HepG2 (cell line): ENCODE measurements at regions not wholly inside any gene's neighbourhood (a gene's known extent, or its start where the extent isn't known, plus 50 kb on each side); places are given as distances from the start of the nearest gene placed in this dataset.

ENCODE experiments used
- ATAC-seq: fragments of 200-7000 bp; cut with Tn5 transposase; 3 replicates; pipeline ENCODE4 v1.9.1; 2020; ENCODE audit warnings: mild to moderate bottlenecking, moderate library complexity
- BruUV-seq: library from RNA; stranded (reverse); fragments of 400-500 nt; replicated peaks from 2 replicates; lab custom pipeline; 2021; lab: Mats Ljungman, UMichigan
- CTCF ChIA-PET: fragments of 300-600 bp; formaldehyde crosslinking; extraction: SDS; loops from one replicate; lab custom pipeline; 2021; ENCODE audit warnings: low total read pairs, inconsistent platforms, low intra/inter-chr PET ratio; lab: Yijun Ruan, JAX
- POLR2A ChIA-PET: fragments of 350-600 bp; sonication (Branson Sonifier 250); formaldehyde crosslinking; loops from one replicate; lab custom pipeline; 2020; ENCODE audit warnings: antibody characterized with exemption, inconsistent platforms; lab: Yijun Ruan, JAX
- DNase-seq: peaks from one replicate; pipeline ENCODE4 v3.0.0-alpha.2; 2015; ENCODE audit warnings: low spot score
- FAIRE-seq: peaks from 3 replicates; lab custom pipeline; 2011; peaks lifted over from hg19 to GRCh38; lab: Jason Lieb, UNC
- H2AFZ ChIP-seq: one replicate; pipeline ENCODE4 v1.6.1; 2011; ENCODE audit warnings: low read length, inconsistent platforms
- H3K27ac ChIP-seq: fragments of 300-600 bp; 3 replicates; pipeline ENCODE4 v1.8.0; 2011; ENCODE audit warnings: mixed run types, mild to moderate bottlenecking, mixed read lengths, low read length, inconsistent platforms; ENCODE audit not compliant: insufficient read depth; ENCODE audit errors: extremely low read length
- H3K27me3 ChIP-seq, 2 experiments: fragments of 200-600 bp in 1 of 2; 2 replicates in 1 of 2; 3 replicates in 1 of 2; pipeline versions ENCODE4 v1.6.0 to v1.8.0; 2011; ENCODE audit warnings: low read length in 2 of 2, mild to moderate bottlenecking in 2 of 2, moderate library complexity in 2 of 2, inconsistent platforms in 1 of 2; ENCODE audit not compliant: insufficient read depth in 2 of 2, control insufficient read depth in 1 of 2
- H3K36me3 ChIP-seq, 2 experiments: fragments of 200-600 bp in 1 of 2; replicated peaks in 1 of 2; 2 replicates in 1 of 2; 3 replicates in 1 of 2; pipeline versions ENCODE4 v1.5.1 to v1.8.0; 2011; ENCODE audit warnings: low read length in 2 of 2, inconsistent platforms in 1 of 2; ENCODE audit not compliant: insufficient read depth in 2 of 2, control insufficient read depth in 1 of 2
- H3K4me1 ChIP-seq: 2 replicates; pipeline ENCODE4 v1.5.1; 2012; ENCODE audit warnings: low read length, inconsistent platforms; ENCODE audit not compliant: insufficient read depth
- H3K4me2 ChIP-seq: 2 replicates; pipeline ENCODE4 v1.6.0; 2011; ENCODE audit warnings: low read depth, low read length, inconsistent platforms
- H3K4me3 ChIP-seq, 3 experiments: fragments of 200-600 bp in 1 of 3; sonication (generic), shearing (Covaris generic) in 1 of 3; replicated peaks in 1 of 3; 2 replicates each; pipeline ENCODE4 v1.5.1; 2011 to 2016; ENCODE audit warnings: low read length in 3 of 3, inconsistent platforms in 2 of 3, low read depth in 2 of 3, mild to moderate bottlenecking in 2 of 3, control low read depth in 1 of 3, mixed read lengths in 1 of 3; ENCODE audit not compliant: insufficient read depth in 1 of 3
- H3K79me2 ChIP-seq: one replicate; pipeline ENCODE4 v1.6.1; 2011; ENCODE audit warnings: low read length, inconsistent platforms; ENCODE audit not compliant: insufficient read depth
- H3K9ac ChIP-seq: 2 replicates; pipeline ENCODE4 v1.6.0; 2011; ENCODE audit warnings: mild to moderate bottlenecking, low read depth, low read length, inconsistent platforms; ENCODE audit not compliant: insufficient read depth
- H3K9me3 ChIP-seq: 2 replicates; pipeline ENCODE4 v1.5.1; 2012; ENCODE audit warnings: mild to moderate bottlenecking, low read length
- H4K20me1 ChIP-seq: 2 replicates; pipeline ENCODE4 v1.6.0; 2011; ENCODE audit warnings: inconsistent platforms, mild to moderate bottlenecking, low read length, moderate library complexity; ENCODE audit not compliant: insufficient read depth
- DDIT3 ChIP-seq: sonication (generic); formaldehyde crosslinking; IDR thresholded peaks from 2 replicates; pipeline ENCODE4 v1.4.0; 2020; ENCODE audit warnings: mild to moderate bottlenecking, missing genetic modification reagents
- KLF13 ChIP-seq: sonication (generic); formaldehyde crosslinking; IDR thresholded peaks from 2 replicates; pipeline ENCODE4 v1.4.0; 2020; ENCODE audit warnings: mild to moderate bottlenecking, missing genetic modification reagents
- KLF15 ChIP-seq: sonication (generic); formaldehyde crosslinking; IDR thresholded peaks from 2 replicates; pipeline ENCODE4 v1.8.1; 2023; ENCODE audit warnings: borderline replicate concordance, mild to moderate bottlenecking, inconsistent platforms, missing genetic modification reagents, mixed read lengths
- MTA3 ChIP-seq: sonication (generic); formaldehyde crosslinking; IDR thresholded peaks from 2 replicates; pipeline ENCODE4 v1.4.0; 2020; ENCODE audit warnings: missing genetic modification reagents
- NFATC3 ChIP-seq: sonication (generic); formaldehyde crosslinking; IDR thresholded peaks from 2 replicates; pipeline ENCODE4 v1.5.1; 2020; ENCODE audit warnings: mild to moderate bottlenecking, missing genetic modification reagents
- RFX5 ChIP-seq: IDR thresholded peaks from 2 replicates; pipeline ENCODE4 v1.6.1; 2011; ENCODE audit warnings: low read depth, low read length, improper control_type of control experiment
- RFXANK ChIP-seq: IDR thresholded peaks from 2 replicates; pipeline ENCODE4 v1.6.1; 2016
- SETDB1 ChIP-seq: sonication (generic); formaldehyde crosslinking; IDR thresholded peaks from 2 replicates; pipeline ENCODE4 v1.5.1; 2020; ENCODE audit warnings: missing genetic modification reagents, mild to moderate bottlenecking, borderline replicate concordance
- TBP ChIP-seq: sonication (generic); formaldehyde crosslinking; IDR thresholded peaks from 2 replicates; pipeline ENCODE4 v1.5.0; 2020; ENCODE audit warnings: missing genetic modification reagents
- THAP11 ChIP-seq: IDR thresholded peaks from 2 replicates; pipeline ENCODE4 v1.6.1; 2016; ENCODE audit warnings: missing biosample characterization, missing genetic modification reagents
- ZBTB14 ChIP-seq: sonication (generic); formaldehyde crosslinking; IDR thresholded peaks from 2 replicates; pipeline ENCODE4 v1.4.0; 2020; ENCODE audit warnings: missing genetic modification reagents
- ZNF672 ChIP-seq: sonication (generic); formaldehyde crosslinking; IDR thresholded peaks from 2 replicates; pipeline ENCODE4 v1.8.1; 2022; ENCODE audit warnings: missing genetic modification reagents
- ZNF720 ChIP-seq: sonication (generic); formaldehyde crosslinking; IDR thresholded peaks from 2 replicates; pipeline ENCODE4 v1.4.0; 2020; ENCODE audit warnings: missing genetic modification reagents
- ZNF761 ChIP-seq: sonication (generic); formaldehyde crosslinking; conservative IDR thresholded peaks from 2 replicates; pipeline ENCODE4 v1.4.0; 2020; ENCODE audit warnings: mild to moderate bottlenecking, missing genetic modification reagents
- ZNF772 ChIP-seq: sonication (generic); formaldehyde crosslinking; IDR thresholded peaks from 2 replicates; pipeline ENCODE4 v1.5.0; 2020; ENCODE audit warnings: mild to moderate bottlenecking, missing genetic modification reagents
- WGBS: methylation state at CpG from one replicate; pipeline ENCODE4 v1.1.6; 2017; ENCODE audit warnings: low lambda C conversion rate; 5-methylcytosine and 5-hydroxymethylcytosine counted together
- in situ Hi-C: cut with HindIII; loops from 2 replicates; pipeline ENCODE4 v1.10.0; 2017; ENCODE audit warnings: low pct_unique_long_range_greater_than_20kb; ENCODE audit not compliant: extremely low pct_ligation_motif_present
- intact Hi-C: fragments of 100-400 bp; cut with micrococcal nuclease; formaldehyde crosslinking; loops from one replicate; pipeline ENCODE4 v1.10.0; 2022; ENCODE audit not compliant: unreplicated experiment
- TF ChIP-seq, protein P1 (sequence below): sonication (generic); formaldehyde crosslinking; IDR thresholded peaks from 2 replicates; pipeline ENCODE4 v1.4.0; 2020; ENCODE audit warnings: missing genetic modification reagents

DNA sequence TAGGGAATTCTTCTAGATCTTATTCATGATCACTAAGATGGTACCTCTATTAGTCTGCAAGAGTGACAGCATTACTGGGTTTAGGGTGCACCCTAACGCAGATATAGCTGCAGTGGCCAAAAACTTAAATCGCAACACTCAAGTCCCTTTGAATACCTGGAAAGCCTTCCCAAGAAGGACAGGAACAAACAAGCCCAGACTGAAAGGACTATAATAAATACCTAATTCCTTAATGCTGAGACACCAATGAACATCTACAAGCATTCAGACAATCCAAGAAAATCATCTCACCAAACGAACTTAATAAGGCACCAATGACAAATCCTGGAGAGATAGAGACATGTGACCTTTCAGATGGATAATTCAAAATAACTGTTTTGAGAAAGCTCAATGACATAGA is 74.9 kb upstream of the PDHA2 start:
- FAIRE-seq = no peak
- no peak overlapping the region for H3K4me3 ChIP-seq
- ChIA-PET CTCF (no interaction called here), POLR2A (no interaction called here)
- WGBS = 67% methylated on average over 3 of the region's 3 CpGs
- ATAC-seq = no peak
- H3K27ac ChIP-seq = no peak overlapping the region
- H4K20me1 ChIP-seq = no peaks in the 10 kb centered on the region
- no TSS peak for BruUV-seq
- TF ChIP-seq SETDB1 (CRISPR knock-in tag) (no peak), TBP (CRISPR knock-in tag) (no peak), RFXANK (CRISPR knock-in tag) (no peak), ZNF772 (CRISPR knock-in tag) (no peak), MTA3 (CRISPR knock-in tag) (no peak), THAP11 (no peak), KLF13 (CRISPR knock-in tag) (no peak), DDIT3 (CRISPR knock-in tag) (no peak), ZNF720 (CRISPR knock-in tag) (no peak), ZBTB14 (CRISPR knock-in tag) (no peak)
- H3K9ac ChIP-seq = no peak overlapping the region
- intact Hi-C loops (no loop called here), in situ Hi-C loops (no loop called here)
- DNase-seq = no peak
- no peak overlapping the region for H3K4me2 ChIP-seq
- no peak overlapping the region for H2AFZ ChIP-seq
- no peaks in the 10 kb centered on the region for H3K27me3 ChIP-seq
- no peaks in the 10 kb centered on the region for H3K79me2 ChIP-seq
- no peaks in the 10 kb centered on the region for H3K36me3 ChIP-seq
- H3K4me1 ChIP-seq = no peaks in the 10 kb centered on the region
- H3K9me3 ChIP-seq = peaks cover 67% of the 10 kb centered on the region

- Histone ChIP-seq H3K27ac (no peak overlapping the region), H3K4me1 (no peaks in the 10 kb centered on the region), H3K4me3 (no peak overlapping the region), H3K36me3 (no peaks in the 10 kb centered on the region), H3K79me2 (no peaks in the 10 kb centered on the region), H2AFZ (no peak overlapping the region), H3K4me2 (no peak overlapping the region), H4K20me1 (no peaks in the 10 kb centered on the region), H3K9me3 (peaks cover 62% of the 10 kb centered on the region), H3K9ac (no peak overlapping the region), H3K27me3 (no peaks in the 10 kb centered on the region)
- in situ Hi-C loops = no loop called here
- intact Hi-C loops = no loop called here
- POLR2A ChIA-PET = no interaction called here
- no peak for FAIRE-seq
- CTCF ChIA-PET = no interaction called here
- WGBS = 0% methylated on average over 3 of the region's 3 CpGs
- BruUV-seq = no TSS peak
- TF ChIP-seq ZNF672 (CRISPR knock-in tag) (no peak), ZNF720 (CRISPR knock-in tag) (no peak), NFATC3 (CRISPR knock-in tag) (no peak), KLF15 (CRISPR knock-in tag) (no peak), RFX5 (no peak), ZNF761 (CRISPR knock-in tag) (no peak)
- TF ChIP-seq, protein P1, sequence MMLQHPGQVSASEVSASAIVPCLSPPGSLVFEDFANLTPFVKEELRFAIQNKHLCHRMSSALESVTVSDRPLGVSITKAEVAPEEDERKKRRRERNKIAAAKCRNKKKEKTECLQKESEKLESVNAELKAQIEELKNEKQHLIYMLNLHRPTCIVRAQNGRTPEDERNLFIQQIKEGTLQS (CRISPR knock-in tag) = no peak
- DNase-seq = no peak
- no peak for ATAC-seq
Measured at GRCh38 chr4:95761871-95762270, 78.0 kb upstream of the PDHA2 start.
